ENCODE measurements at regions not wholly inside any gene's neighbourhood (a gene's known extent, or its start where the extent isn't known, plus 50 kb on each side); places are given as distances from the start of the nearest gene placed in this dataset.

- Histone ChIP-seq H3K9me2 (replicated peaks; ENCODE audit: insufficient read depth) (no peaks in the 10 kb centered on the region), H3K27ac (no peak overlapping the region), H3K27me3 (no peaks in the 10 kb centered on the region), H3K4me1 (ENCODE audit: insufficient read depth) (no peaks in the 10 kb centered on the region), H3K79me2 (no peaks in the 10 kb centered on the region), H3K4me2 (no peak overlapping the region), H3K36me3 (replicated peaks; ENCODE audit: insufficient read depth, low read depth) (no peaks in the 10 kb centered on the region), H2AFZ (no peak overlapping the region), H3K4me3 (no peak overlapping the region), H4K20me1 (ENCODE audit: insufficient read depth, poor library complexity, severe bottlenecking) (no peaks in the 10 kb centered on the region), H3K9me3 (ENCODE audit: low read depth) (no peaks in the 10 kb centered on the region)
- DNase-seq (ENCODE audit: low spot score) = no peak
- WGBS (ENCODE audit: low lambda C conversion rate, missing lambda C conversion rate) = 58% methylated on average over 1 of the region's 1 CpG
- TF ChIP-seq EZH2 (IDR thresholded peaks at IDR 0.05; ENCODE audit: borderline replicate concordance) (no peak), EZH2phosphoT487 (IDR thresholded peaks at IDR 0.05; ENCODE audit: low read depth, severe bottlenecking, unreplicated experiment) (no peak)
- TF ChIP-seq, protein P1, sequence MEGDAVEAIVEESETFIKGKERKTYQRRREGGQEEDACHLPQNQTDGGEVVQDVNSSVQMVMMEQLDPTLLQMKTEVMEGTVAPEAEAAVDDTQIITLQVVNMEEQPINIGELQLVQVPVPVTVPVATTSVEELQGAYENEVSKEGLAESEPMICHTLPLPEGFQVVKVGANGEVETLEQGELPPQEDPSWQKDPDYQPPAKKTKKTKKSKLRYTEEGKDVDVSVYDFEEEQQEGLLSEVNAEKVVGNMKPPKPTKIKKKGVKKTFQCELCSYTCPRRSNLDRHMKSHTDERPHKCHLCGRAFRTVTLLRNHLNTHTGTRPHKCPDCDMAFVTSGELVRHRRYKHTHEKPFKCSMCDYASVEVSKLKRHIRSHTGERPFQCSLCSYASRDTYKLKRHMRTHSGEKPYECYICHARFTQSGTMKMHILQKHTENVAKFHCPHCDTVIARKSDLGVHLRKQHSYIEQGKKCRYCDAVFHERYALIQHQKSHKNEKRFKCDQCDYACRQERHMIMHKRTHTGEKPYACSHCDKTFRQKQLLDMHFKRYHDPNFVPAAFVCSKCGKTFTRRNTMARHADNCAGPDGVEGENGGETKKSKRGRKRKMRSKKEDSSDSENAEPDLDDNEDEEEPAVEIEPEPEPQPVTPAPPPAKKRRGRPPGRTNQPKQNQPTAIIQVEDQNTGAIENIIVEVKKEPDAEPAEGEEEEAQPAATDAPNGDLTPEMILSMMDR (IDR thresholded peaks at IDR 0.05; ENCODE audit: poor library complexity) = no peak
Observed at GRCh38 chr10:110372656-110373055, 67.9 kb upstream of the SMNDC1 start.

DNA sequence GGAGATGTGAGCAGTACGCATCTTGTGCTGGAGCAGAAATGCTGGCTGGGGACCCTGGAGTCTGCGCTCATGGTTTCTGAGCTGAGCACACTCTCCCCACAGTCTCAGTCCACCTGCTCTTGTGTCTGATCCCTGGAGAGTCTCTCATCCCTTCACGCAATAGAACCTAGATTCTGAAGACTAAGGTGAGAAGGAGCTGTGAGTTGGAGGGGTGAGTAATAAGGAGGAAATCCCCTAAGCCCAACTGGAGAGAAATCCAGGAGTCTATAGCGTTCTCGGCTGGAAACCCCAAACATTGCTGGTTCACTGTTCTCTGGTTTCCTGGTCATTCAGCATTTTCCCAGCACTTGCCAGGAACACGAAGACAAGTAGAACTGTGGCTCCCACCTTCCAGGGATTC, 68.3 kb upstream of the SMNDC1 start:
- TF ChIP-seq EZH2 (IDR thresholded peaks at IDR 0.05; ENCODE audit: borderline replicate concordance) = no peak
- TF ChIP-seq, protein P1 (IDR thresholded peaks at IDR 0.05; ENCODE audit: poor library complexity) = no peak
- TF ChIP-seq EZH2phosphoT487 (IDR thresholded peaks at IDR 0.05; ENCODE audit: low read depth, severe bottlenecking, unreplicated experiment) = no peak
- H3K4me2 ChIP-seq = no peak overlapping the region
- H3K27me3 ChIP-seq = no peaks in the 10 kb centered on the region
- WGBS (ENCODE audit: low lambda C conversion rate, missing lambda C conversion rate) = 79% methylated on average over 6 of the region's 6 CpGs
- no peak overlapping the region for H3K27ac ChIP-seq
- H3K36me3 ChIP-seq (replicated peaks; ENCODE audit: insufficient read depth, low read depth) = no peaks in the 10 kb centered on the region
- no peak for DNase-seq (ENCODE audit: low spot score)
- H3K4me3 ChIP-seq = no peak overlapping the region
- no peaks in the 10 kb centered on the region for H3K9me3 ChIP-seq (ENCODE audit: low read depth)
- no peaks in the 10 kb centered on the region for H3K4me1 ChIP-seq (ENCODE audit: insufficient read depth)
- H4K20me1 ChIP-seq (ENCODE audit: insufficient read depth, poor library complexity, severe bottlenecking) = no peaks in the 10 kb centered on the region
- no peaks in the 10 kb centered on the region for H3K9me2 ChIP-seq (replicated peaks; ENCODE audit: insufficient read depth)
- no peaks in the 10 kb centered on the region for H3K79me2 ChIP-seq
- H2AFZ ChIP-seq = no peak overlapping the region

- WGBS (ENCODE audit: low lambda C conversion rate, missing lambda C conversion rate) = 87% methylated on average over 8 of the region's 8 CpGs
- Histone ChIP-seq H4K20me1 (ENCODE audit: insufficient read depth, poor library complexity, severe bottlenecking) (no peaks in the 10 kb centered on the region), H2AFZ (no peak overlapping the region), H3K4me2 (no peak overlapping the region), H3K27ac (no peak overlapping the region), H3K4me3 (no peak overlapping the region), H3K9me3 (ENCODE audit: low read depth) (no peaks in the 10 kb centered on the region), H3K27me3 (no peaks in the 10 kb centered on the region), H3K36me3 (replicated peaks; ENCODE audit: insufficient read depth, low read depth) (no peaks in the 10 kb centered on the region), H3K4me1 (ENCODE audit: insufficient read depth) (no peaks in the 10 kb centered on the region), H3K79me2 (no peaks in the 10 kb centered on the region), H3K9me2 (replicated peaks; ENCODE audit: insufficient read depth) (no peaks in the 10 kb centered on the region)
- DNase-seq (ENCODE audit: low spot score) = no peak
- no peak for TF ChIP-seq EZH2 (IDR thresholded peaks at IDR 0.05; ENCODE audit: borderline replicate concordance)
- TF ChIP-seq EZH2phosphoT487 (IDR thresholded peaks at IDR 0.05; ENCODE audit: low read depth, severe bottlenecking, unreplicated experiment) = no peak
- TF ChIP-seq, protein P1 (IDR thresholded peaks at IDR 0.05; ENCODE audit: poor library complexity) = no peak
Observed at GRCh38 chr10:110373857-110374654, 69.3 kb upstream of the SMNDC1 start.
